Stimulated activated CD4-positive, alpha-beta T cell treated with anti-CD3 and anti-CD28 coated beads, TNF-alpha, amount 100 ng/mL, for 48 hours (primary cell): ENCODE measurements at regions not wholly inside any gene's neighbourhood (a gene's known extent, or its start where the extent isn't known, plus 50 kb on each side); places are given as distances from the start of the nearest gene placed in this dataset.
"Not testable (repeated sequence)": the region's sequence is repeated elsewhere in the genome, so short reads cannot be mapped to it uniquely, and the experiment has no call there.

Source experiments
- DNase-seq, 3 donors: peaks; one replicate each; pipeline ENCODE4 v3.0.0-alpha.2; 2020; ENCODE audit warnings: low read depth in 3 of 3

DNA sequence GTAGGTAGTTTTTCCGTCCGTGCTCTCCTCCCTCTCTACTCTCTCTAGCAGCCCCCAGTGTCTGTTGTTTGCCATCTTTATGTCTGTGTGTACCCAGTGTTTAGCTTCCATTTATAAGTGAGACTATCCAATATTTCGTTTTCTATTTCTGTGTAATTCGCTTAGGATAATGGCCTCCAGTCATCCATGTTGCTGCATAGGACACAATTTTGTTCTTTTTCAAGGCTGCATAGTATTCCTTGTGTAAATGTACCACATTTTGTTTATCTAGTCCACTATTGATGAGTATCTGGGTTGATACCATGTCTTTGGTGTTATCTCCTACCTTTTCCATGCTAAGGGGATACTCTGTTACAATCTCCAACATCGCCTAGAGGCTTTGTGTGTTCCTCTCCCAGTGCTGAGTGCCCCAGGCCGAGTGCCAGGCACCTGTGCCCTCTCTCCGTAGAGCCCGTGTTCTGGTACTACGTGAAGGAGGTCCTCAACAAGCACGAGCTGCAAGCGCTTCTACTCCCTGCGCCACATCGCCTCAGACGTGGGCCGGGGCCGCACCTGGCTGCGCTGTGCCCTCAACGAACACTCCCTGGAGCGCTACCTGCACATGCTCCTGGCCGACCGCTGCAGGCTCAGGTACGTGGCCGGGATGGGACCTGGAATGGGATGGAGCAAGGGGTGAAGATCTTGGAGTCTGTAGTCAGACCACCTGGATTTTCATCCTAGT, 51.0 kb downstream of the NPIPB11 start:
- not testable (repeated sequence) for DNase-seq

DNA sequence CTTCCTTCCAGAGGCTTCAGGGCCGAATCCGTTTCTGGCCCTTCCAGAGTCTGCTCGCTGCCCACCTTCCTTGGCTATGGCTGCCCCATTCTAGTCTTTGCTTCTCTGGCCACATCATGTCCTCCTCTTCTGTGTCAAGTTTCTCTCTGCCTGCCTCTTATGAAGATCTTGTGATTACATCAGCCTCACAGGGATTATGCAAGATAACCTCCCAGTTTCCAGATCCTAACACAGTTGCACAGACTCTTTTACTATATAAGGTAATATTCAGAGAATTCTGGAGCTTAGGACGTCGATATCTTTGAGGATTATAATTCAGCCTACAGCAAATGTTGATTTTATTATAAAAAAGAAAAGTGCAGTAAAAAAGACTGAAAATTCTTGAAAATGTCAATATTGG, 52.1 kb downstream of the NPIPB11 start:
- DNase-seq: not testable (repeated sequence)

DNA sequence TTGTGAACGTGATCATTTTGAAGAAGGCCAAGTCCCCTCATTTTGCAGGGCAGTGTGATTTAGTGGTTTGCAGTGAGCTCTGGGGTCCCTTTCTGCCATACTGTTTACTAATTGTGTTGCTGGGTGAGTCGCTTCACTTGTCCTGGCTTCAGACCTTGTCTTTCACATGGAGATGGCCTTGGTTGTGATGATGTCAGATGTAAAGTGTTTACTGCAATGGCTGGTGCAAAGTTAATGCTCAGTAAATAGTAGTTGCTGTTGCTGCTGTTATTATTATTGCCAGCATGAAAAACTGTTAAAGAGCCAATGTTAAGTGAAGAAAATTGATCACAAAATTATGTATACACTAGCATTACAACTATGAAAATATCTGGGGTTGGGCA, 53.9 kb downstream of the NPIPB11 start:
- not testable (repeated sequence) for DNase-seq

DNA sequence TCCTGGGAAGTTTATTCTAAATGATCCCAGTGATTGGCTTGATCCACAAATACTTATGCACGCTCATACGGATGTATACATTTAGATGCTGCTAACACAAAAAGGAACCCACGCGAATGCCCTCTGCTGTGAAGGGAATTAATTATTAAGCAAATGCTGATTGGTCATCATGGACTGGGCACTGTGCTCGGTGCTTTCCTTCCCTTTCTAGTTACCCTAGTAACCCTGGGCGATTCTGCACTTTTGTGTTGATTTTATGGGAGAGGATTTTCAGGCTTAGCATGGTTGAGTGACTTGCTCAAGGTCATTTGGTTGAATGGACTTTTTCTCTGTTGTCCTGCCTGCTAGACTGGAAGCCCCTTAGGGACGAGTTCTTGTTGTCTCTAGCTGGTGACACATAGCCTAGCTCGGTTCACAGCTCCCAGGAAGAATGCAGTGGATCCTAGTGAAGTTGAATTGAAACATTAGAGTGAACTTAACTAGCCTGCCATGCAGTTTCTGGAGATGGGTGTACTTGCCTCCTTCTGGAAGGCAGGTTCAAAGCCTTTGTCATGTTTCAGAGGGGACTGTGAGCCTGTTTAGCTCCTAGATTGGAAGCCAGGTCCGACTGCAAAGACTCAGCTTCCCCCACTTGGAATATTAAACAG, 54.4 kb downstream of the NPIPB11 start:
- DNase-seq: not testable (repeated sequence)

DNA sequence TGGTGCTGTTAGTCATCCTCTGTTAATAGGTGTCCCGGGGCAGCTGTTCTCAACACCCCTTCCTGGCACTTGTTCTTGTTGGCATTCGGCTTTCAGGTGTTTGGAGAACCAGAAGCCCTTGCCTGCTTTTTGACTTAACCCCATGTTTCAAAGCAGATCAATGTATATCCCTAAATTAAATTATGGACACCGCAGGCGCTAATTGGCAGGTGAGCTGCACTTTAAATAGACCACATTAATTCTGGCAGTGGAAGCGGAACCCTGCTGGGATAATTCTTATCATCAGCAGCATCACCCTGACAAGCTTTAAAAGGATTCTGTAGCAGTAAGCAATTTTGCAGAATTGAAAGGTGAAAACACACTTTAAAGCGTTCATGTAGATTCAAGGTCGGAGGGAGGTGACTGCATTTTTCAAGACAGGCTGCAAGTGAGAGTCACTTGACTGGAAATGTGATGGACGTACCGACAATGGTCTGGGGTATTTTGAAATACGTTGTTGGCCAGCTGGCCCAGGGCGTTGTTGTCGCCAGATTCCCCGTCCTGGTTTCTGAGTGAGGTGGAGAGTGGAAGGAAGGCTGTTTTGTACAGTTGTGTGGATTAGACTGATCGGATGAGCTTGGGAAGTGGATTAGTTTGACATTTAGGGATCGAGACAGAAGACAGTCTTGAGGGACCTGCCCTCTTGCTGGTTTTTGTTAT, 55.1 kb downstream of the NPIPB11 start:
- DNase-seq: not testable (repeated sequence)

DNA sequence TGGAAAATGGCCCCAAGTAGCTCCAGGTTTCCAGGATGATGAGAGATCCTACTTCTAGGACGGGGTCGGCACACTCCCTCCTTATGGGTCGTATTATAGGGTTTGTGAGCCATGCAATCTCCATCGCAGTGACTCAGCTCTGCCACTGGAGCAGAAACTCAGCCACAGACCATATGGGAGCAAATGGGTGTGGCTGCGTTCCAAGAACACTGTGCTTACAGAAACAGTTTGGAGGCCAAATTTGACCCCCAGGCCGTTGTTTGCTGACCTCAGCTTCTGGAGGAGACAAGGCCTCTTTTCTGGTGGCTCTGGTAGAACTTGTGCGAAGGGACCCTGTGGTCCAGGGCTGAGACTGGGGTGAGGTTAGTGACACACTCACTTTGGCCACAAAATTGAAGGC, 56.5 kb downstream of the NPIPB11 start:
- not testable (repeated sequence) for DNase-seq

DNA sequence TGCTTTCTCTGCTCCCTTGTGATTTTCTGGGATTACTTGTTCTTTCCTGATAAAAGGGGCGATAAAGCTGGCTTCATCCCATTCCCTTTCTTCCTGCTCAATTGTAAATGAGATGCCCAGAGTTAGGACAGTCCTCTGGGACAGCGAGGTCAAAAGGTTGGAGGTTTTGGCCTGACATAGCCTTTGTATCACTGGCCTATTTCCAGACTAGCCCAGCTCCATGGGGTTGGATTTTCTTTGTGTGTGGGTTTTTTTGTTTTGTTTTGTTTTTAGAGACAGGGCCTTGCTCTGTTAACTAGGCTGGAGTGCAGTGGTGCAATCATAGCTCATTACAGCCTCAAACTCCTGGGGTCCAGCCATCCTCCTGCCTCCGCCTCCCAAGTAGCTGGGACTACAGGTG, 57.8 kb downstream of the NPIPB11 start:
- not testable (repeated sequence) for DNase-seq

DNA sequence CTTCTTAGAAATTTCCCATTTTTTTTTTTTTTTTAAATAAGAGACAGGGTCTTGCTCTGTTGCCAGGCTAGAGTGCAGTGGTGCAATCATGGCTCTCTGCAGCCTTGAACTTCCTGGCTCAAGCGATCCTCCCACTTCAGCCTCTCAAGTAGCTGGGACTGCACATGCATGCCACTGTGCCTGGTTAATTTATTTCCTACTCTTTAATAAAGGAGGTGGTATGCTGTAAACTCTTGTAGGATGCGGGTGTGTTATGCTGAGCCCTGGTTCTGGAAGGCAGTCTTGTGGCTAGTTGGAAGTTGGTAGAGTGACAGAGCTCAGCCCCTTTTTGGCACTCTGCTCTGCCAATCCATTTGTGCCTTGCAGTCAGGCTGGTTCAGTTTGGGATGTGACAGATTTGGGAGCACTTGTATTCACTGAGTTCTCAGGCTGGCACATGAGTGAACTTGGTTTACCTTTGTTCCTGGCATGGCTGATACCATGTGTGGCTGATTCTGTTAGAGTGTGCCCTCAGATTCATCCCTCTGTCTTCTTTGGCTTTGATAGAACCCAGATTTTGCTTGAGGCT, 58.3 kb downstream of the NPIPB11 start:
- not testable (repeated sequence) for DNase-seq

DNA sequence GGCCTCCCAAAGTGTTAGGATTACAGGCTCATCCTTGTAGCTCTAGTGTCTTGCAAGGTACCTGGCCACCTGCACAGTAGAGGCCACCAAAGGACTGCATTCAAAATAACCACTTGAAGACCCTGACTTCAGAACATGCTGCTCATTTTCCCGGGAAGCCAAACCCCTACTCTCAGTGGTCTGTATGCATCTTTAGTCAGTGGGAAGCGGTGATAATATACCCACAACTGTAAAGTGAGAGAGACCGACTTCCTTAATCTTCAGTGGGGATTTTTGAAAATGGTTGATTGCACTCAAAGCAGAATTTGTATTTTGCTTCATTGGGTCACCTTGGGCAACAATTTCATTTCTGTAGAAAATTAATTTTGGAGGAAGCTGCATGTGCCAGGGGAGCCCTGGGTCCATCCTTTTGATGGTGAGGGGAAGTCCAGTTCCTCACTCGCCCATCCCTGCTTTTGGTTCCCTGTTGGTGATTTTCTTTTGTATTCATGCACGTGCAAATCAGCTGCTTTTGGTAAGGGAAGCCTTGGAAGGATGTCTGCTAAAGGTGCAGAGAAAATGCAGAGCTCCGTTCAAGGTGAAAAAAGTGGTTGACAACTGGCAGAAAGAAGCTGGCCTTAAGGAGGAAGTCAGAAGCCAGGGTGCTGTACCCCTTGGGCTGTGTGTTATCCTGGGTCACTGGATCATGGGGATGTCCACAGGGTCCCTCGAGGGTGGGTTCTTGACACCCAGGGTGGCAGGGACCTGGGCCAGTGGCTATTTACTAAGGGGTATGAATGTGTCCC, 59.5 kb downstream of the NPIPB11 start:
- not testable (repeated sequence) for DNase-seq

DNA sequence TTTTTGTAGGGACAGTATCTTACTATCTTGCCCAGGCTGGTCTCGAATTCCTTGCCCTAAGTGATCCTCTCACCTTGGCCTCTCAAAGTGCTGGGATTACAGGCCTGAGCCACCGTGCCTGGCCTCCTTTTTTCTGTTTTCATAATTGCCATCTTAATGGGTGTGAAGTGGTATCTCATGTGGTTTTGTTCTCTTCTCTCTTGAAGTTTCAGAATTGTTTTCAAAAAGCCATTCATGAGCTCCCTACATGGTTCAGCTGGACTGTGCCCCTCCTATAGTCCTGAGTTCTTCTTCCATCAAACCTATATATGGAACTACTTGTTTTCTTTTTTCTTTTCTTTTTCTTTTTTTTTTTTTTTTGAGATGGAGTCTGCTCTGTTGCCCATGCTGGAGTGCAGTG, 60.3 kb downstream of the NPIPB11 start:
- DNase-seq: not testable (repeated sequence)

DNA sequence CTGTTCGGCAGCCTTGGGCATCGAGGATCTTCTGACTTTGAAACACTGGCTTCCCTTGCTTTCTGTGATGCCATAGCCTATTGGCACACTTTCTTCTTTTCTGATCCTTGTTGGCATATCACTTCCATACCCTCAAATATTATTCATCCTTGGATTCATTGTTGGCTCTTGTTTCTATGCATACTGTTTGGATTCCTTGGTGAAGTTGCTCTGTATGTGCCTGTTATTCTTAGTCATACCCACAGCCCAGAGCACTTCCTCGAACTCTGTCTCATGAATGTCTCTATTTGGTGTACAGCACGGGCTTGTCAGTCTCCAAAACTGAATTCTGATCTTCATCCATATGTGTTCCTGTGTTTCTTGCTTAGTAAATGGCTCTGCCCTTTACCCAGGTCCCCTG, 63.6 kb downstream of the NPIPB11 start:
- DNase-seq: not testable (repeated sequence)

DNA sequence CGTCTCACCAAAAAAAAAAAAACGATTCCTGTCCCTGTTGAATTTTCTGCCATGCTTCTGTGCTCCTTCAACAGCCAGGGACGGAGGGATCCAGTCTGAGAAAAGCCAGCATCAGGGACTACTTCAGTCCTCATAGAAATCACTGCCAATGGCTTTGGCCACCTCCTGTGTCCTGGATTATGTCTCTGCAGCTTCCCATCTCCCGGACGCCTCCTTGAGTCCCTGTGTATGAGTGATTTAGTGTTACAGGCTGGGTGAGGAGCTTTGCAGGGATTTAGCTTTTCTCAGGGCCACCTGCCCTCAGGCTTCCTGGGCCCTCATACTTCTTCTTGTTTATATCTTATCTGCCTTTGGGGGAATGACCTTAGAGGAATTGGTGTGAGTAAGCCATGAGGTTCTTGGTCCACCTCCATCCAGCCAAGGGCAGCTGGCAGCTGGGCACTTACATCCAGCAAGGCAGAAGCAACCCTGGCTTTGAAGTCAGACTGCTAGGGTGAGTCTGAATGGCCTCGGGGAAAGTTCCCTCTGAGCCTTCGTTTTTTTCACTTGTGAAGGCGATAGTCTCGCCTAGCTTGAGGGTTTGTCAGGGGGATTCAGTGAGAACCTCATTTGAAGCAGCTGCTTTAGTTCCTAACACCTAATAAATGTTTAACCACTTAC, 65.6 kb downstream of the NPIPB11 start:
- DNase-seq: not testable (repeated sequence)

DNA sequence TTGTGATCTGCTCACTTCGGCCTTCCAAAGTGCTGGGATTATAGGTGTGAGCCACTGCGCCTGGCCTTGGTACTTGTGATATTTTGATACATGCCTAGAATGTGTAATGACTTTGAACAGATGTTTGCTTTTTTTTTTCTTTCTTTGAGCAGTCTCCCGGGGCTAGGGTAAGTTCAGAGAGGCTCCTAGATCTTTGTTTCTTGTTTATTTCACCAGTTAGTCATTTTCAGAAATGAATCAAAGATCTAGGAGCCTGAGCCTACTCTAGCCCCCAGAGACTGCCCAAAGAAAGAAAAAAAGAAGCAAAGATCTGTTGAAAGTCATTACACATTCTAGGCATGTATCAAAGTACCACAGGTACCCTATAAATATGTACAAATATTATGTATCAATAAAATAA, 66.3 kb downstream of the NPIPB11 start:
- not testable (repeated sequence) for DNase-seq

DNA sequence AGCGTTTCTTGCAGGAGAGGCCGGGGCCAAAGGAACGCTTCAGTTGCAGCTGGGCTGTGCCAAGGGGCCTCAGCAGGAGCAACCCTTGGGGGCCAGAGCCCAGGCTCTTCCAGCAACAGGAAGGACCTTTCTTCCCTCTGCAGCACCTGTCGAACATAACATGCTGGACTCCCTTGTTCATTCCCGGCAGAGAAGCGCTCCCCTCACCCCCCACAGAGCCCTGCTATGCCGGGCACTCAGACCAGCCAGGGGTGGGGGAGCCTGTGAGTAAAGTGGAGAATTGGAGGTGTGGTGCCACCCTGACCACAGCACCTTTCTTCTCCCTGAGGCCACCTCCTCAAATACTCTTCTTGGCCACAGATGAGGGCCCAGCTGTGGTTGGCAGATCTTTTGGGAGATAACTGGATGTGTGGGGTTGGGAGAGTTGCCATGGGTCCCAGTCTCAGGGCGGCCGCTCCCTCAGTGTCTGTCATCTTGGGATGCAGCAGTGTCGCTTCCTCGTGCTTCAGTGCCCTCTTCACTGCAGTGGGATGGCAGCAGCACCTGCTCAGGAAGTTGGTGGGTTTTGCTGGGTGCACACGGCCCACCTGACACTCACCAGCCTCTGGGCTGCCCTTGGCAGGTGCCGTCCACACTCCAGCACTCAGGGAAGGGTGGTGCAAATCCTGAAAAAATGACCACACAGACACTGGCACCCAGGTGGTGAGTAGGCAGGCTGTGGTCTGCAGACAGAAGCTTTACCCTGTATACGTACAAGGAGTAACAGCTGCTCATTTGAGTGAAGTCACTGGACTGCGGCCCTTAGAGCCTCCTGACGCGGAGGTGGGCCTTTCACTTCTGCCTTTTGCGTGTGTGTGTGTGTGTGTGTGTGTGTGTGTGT, 67.5 kb downstream of the NPIPB11 start:
- DNase-seq: not testable (repeated sequence)

DNA sequence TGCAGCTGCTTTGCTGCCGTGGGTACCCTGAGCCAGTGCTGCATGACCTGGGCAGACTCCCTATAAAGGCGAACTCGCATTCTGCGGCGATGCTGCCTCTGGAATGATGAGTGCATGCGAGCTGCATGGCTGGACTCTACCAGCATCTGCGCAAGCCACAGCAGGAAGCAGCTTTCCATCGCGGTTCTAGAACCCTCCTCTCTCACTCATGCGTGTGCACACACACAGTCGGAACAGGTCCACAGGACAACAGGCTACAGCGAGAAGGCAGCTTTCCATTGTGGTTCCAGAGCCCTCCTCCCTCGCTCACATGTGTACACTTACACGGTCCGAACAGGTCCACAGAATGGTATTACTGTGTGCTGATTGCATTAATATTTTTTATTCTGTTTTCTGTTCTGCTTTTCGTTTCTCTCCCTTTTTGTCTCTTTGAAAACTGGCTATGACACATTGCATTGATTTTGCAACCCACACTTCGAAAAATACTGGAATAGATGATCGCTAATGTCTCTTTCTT, 69.1 kb downstream of the NPIPB11 start:
- not testable (repeated sequence) for DNase-seq

DNA sequence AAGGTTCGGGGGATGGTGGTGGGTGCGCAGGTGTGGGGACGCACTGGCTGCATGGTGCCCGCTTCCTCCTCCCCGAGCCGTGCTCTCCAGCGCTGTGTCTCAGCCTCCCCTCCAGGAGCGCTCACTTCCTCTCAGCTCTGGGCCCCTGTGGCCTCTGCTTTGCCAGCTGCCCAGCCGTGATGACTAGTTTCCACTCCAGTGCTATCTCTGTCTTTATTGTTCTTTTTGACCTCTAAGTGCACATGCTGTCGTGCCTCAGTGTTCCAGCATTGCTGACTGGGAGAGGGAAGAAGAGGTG, 71.0 kb downstream of the NPIPB11 start:
- DNase-seq: not testable (repeated sequence)

DNA sequence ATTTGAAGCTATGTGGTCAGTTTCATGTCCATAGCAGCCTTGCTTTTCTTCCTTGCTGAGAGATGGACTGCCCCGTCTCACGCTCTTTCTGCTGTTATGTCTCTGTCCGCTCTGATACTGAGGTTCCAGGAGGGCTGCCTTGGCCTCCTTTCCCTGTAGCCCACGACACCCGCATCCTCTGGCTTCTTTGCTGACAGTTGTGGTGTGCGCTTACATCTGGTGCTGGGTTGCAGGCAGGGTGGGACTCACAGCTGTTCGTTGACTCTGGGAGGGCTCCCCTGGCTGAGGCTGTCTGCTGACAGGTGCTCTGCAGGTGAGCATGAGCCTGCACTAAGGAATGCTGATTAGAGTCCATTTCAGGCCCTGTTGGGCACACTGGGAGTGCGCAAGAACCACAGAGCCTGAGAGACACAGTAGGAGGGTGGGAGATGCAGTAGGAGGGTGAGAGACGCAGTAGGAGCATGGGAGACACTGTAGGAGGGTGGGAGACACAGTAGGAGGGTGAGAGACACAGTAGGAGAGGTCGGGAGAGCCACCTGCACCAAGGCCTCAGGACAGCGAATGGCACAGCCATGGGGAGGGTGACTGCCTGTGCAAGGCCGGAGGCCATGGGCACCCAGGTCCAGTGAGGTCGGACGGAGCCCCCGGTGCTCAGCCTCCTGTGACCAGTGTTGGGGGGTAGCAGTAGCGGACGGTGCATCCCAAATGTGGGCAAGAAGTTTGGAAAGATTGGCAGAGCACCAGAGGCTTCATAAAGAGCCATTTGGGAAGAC, 71.5 kb downstream of the NPIPB11 start:
- DNase-seq: not testable (repeated sequence)

DNA sequence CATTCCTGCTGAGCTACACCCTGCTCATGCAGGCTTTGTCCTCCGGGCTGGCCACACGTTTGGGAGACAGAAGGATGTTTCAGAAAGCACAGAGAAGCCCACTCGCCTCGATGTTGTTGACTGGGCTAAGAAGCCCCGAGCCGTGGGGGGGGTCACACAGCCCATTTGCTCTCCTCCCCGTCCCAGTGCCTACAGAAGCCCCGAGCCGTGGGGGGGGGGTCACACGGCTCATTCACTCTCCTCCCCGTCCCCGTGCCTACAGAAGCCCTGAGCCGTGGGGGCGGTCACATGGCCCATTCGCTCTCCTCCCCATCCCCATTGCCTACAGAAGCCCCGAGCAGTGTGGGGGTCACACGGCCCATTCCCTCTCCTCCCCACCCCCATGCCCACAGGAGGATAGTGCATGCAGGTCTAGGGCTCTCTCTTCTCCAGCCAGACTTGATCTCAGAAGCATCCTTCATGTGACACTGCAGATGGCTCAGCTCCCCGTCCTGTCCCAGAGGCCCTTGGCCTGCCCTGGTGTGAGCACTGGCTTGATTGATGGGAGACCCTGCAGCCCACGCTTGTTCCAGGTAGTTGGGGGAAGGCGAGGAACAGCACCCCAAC, 72.9 kb downstream of the NPIPB11 start:
- DNase-seq: not testable (repeated sequence)

DNA sequence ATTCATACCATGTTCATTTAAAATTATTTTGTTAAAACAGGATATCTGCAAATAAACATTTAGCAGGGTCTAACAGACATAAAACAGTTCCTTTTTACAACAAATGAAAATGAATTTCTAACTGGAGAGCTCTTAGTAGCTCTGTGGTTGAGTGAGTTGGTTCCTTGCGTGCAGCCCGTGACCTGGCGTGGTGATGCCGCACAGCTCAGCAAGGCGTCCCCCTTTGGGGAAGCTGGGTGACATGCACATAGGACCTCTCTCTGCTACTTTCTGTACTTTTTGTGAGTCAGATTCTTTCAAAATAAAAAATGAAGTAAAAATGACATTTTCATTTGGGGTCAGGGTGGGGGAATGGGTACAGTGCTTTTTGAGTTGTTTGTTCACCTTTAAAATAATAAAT, 75.9 kb downstream of the NPIPB11 start:
- not testable (repeated sequence) for DNase-seq
